Lower leg skin (tissue), 3 donors: ENCODE measurements at regions not wholly inside any gene's neighbourhood (a gene's known extent, or its start where the extent isn't known, plus 50 kb on each side); places are given as distances from the start of the nearest gene placed in this dataset.

Experiments used
- CTCF ChIP-seq, 3 donors: fragments of 450-650 bp; IDR thresholded peaks; one replicate each; pipeline ENCODE4 v1.5.1; 2016; ENCODE audit warnings: antibody characterized with exemption in 3 of 3, mild to moderate bottlenecking in 3 of 3, moderate library complexity in 2 of 3
- POLR2A ChIP-seq, 2 donors: fragments of 450-650 bp; IDR thresholded peaks; one replicate each; pipeline ENCODE4 v1.6.1; 2016 to 2017; ENCODE audit warnings: antibody characterized with exemption in 2 of 2, mild to moderate bottlenecking in 1 of 2, moderate library complexity in 1 of 2

DNA sequence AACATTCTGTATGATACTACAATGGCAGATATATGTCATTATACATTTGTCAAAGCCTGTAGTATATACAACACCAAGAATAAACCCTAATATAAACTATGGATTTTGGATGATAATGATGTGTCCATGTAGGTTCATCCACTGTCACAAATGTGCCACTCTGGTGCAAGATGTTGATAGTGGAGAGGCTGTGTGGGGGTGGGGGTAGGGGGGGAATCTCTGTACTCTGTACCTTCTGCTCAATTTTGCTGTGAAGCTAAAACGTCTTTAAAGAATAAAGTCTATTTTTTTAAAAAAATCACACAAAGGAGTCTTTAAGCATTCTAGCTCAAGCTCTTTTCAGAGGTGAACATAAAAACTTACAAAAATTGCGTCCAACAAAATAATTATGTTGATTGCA, 88.2 kb upstream of the ABI3BP start:
- TF ChIP-seq POLR2A (IDR thresholded peaks at IDR 0.05) (no peak), CTCF (IDR thresholded peaks at IDR 0.05) (no peak)
